Panc1 (cell line): ENCODE measurements at regions not wholly inside any gene's neighbourhood (a gene's known extent, or its start where the extent isn't known, plus 50 kb on each side); places are given as distances from the start of the nearest gene placed in this dataset.

Experiments
- ATAC-seq: fragments of 200-7000 bp; cut with Tn5 transposase; 2 replicates; pipeline ENCODE4 v1.9.1; 2020; ENCODE audit warnings: mild to moderate bottlenecking, moderate library complexity
- BruUV-seq: library from RNA; stranded (reverse); fragments of 400-500 nt; replicated peaks from 2 replicates; lab custom pipeline; 2021; lab: Mats Ljungman, UMichigan
- CTCF ChIA-PET: fragments of 300-600 bp; sonication (Branson Sonifier 250); formaldehyde crosslinking; loops from one replicate; lab custom pipeline; 2022; ENCODE audit warnings: antibody characterized with exemption; lab: Charles Lee
- POLR2A ChIA-PET: fragments of 300-600 bp; sonication (Branson Sonifier 250); formaldehyde crosslinking; loops from one replicate; lab custom pipeline; 2022; ENCODE audit warnings: antibody characterized with exemption; lab: Charles Lee
- DNase-seq: peaks from one replicate; pipeline ENCODE4 v3.0.0-alpha.2; 2010; ENCODE audit warnings: low read depth, low spot score
- H3K27ac ChIP-seq: 2 replicates; pipeline ENCODE4 v1.5.1; 2011; ENCODE audit warnings: mild to moderate bottlenecking, low read length, inconsistent platforms
- H3K27me3 ChIP-seq: fragments of 200-500 bp; sonication (Bioruptor generic); 2 replicates; pipeline ENCODE4 v1.6.0; 2014; ENCODE audit warnings: low read length, inconsistent platforms; ENCODE audit not compliant: control insufficient read depth, insufficient read depth
- H3K36me3 ChIP-seq: fragments of 200-500 bp; sonication (Bioruptor generic); 2 replicates; pipeline ENCODE4 v1.5.1; 2014; ENCODE audit warnings: inconsistent platforms, mild to moderate bottlenecking, low read length, moderate library complexity; ENCODE audit not compliant: control insufficient read depth, insufficient read depth
- H3K4me1 ChIP-seq: 2 replicates; pipeline ENCODE4 v1.5.1; 2011; ENCODE audit warnings: inconsistent platforms, mild to moderate bottlenecking, low read length, moderate library complexity; ENCODE audit not compliant: control insufficient read depth, insufficient read depth
- H3K4me3 ChIP-seq, 2 experiments: 2 replicates each; pipeline ENCODE4 v1.5.1; 2011 to 2012; ENCODE audit warnings: low read depth in 2 of 2, low read length in 2 of 2, mild to moderate bottlenecking in 2 of 2, inconsistent platforms in 1 of 2, moderate library complexity in 1 of 2
- H3K9me3 ChIP-seq: fragments of 200-500 bp; sonication (Bioruptor generic); 2 replicates; pipeline ENCODE4 v1.5.1; 2014; ENCODE audit warnings: low read depth, mild to moderate bottlenecking, inconsistent platforms, low read length, moderate library complexity; ENCODE audit not compliant: control insufficient read depth, insufficient read depth
- POLR2AphosphoS5 ChIP-seq: IDR thresholded peaks from 2 replicates; pipeline ENCODE4 v1.6.1; 2012; ENCODE audit warnings: mild to moderate bottlenecking, low read depth, low read length, moderate library complexity
- SIN3A ChIP-seq: IDR thresholded peaks from 2 replicates; pipeline ENCODE4 v1.6.1; 2012; ENCODE audit warnings: low read depth, mild to moderate bottlenecking, low read length, moderate library complexity, borderline replicate concordance; ENCODE audit not compliant: insufficient read depth
- TCF7L2 ChIP-seq: IDR thresholded peaks from 2 replicates; pipeline ENCODE4 v1.6.1; 2011; ENCODE audit warnings: mild to moderate bottlenecking, low read depth, low read length, inconsistent platforms
- in situ Hi-C: cut with HindIII; loops from 2 replicates; pipeline ENCODE4 v1.10.0; 2016; ENCODE audit warnings: low sequenced_read_pairs, low pct_unique_long_range_greater_than_20kb
- intact Hi-C: fragments of 100-400 bp; cut with micrococcal nuclease; formaldehyde crosslinking; loops from one replicate; pipeline ENCODE4 v1.10.0; 2022; ENCODE audit not compliant: unreplicated experiment
- TF ChIP-seq, protein P1 (sequence below), 2 experiments: IDR thresholded peaks; 2 replicates each; pipeline ENCODE4 v1.6.1; 2011 to 2012; ENCODE audit warnings: low read depth in 2 of 2, control low read depth in 1 of 2, low read length in 1 of 2, mild to moderate bottlenecking in 1 of 2, moderate library complexity in 1 of 2; ENCODE audit not compliant: insufficient read depth in 1 of 2
- TF ChIP-seq, protein P2 (sequence below): fragments of 450-650 bp; IDR thresholded peaks from 2 replicates; pipeline ENCODE4 v1.5.1; 2017; ENCODE audit warnings: mild to moderate bottlenecking

DNA sequence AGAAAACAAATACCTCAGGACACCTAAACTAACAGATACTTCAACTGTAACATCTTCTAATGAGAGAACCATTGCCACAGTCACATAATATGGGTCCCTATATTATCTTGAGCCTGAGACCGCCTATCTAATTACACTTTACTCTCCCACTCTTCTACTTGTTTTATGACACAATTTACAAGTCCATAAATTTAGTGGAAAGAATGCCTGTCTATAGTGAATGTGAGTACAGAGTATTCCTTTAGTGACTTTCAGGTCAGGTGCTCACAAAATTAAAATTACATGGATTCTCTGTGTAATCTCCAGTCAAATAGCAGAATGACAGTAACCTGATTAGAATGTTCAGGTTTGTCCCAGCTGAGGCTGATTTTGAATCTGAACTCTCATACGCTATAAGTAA, 624.1 kb downstream of the PKHD1 start:
- no peaks in the 10 kb centered on the region for H3K27me3 ChIP-seq
- CTCF ChIA-PET, result no interaction called here
- TF ChIP-seq TCF7L2 (no peak), POLR2AphosphoS5 (no peak), SIN3A (no peak)
- TF ChIP-seq, protein P1, sequence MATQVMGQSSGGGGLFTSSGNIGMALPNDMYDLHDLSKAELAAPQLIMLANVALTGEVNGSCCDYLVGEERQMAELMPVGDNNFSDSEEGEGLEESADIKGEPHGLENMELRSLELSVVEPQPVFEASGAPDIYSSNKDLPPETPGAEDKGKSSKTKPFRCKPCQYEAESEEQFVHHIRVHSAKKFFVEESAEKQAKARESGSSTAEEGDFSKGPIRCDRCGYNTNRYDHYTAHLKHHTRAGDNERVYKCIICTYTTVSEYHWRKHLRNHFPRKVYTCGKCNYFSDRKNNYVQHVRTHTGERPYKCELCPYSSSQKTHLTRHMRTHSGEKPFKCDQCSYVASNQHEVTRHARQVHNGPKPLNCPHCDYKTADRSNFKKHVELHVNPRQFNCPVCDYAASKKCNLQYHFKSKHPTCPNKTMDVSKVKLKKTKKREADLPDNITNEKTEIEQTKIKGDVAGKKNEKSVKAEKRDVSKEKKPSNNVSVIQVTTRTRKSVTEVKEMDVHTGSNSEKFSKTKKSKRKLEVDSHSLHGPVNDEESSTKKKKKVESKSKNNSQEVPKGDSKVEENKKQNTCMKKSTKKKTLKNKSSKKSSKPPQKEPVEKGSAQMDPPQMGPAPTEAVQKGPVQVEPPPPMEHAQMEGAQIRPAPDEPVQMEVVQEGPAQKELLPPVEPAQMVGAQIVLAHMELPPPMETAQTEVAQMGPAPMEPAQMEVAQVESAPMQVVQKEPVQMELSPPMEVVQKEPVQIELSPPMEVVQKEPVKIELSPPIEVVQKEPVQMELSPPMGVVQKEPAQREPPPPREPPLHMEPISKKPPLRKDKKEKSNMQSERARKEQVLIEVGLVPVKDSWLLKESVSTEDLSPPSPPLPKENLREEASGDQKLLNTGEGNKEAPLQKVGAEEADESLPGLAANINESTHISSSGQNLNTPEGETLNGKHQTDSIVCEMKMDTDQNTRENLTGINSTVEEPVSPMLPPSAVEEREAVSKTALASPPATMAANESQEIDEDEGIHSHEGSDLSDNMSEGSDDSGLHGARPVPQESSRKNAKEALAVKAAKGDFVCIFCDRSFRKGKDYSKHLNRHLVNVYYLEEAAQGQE (IDR thresholded peaks at IDR 0.05; ENCODE audit: insufficient read depth in 1 of 2, low read depth in 2 of 2, low read length in 1 of 2), result no peak
- TF ChIP-seq, protein P2, sequence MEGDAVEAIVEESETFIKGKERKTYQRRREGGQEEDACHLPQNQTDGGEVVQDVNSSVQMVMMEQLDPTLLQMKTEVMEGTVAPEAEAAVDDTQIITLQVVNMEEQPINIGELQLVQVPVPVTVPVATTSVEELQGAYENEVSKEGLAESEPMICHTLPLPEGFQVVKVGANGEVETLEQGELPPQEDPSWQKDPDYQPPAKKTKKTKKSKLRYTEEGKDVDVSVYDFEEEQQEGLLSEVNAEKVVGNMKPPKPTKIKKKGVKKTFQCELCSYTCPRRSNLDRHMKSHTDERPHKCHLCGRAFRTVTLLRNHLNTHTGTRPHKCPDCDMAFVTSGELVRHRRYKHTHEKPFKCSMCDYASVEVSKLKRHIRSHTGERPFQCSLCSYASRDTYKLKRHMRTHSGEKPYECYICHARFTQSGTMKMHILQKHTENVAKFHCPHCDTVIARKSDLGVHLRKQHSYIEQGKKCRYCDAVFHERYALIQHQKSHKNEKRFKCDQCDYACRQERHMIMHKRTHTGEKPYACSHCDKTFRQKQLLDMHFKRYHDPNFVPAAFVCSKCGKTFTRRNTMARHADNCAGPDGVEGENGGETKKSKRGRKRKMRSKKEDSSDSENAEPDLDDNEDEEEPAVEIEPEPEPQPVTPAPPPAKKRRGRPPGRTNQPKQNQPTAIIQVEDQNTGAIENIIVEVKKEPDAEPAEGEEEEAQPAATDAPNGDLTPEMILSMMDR, result no peak
- H3K9me3 ChIP-seq, result no peaks in the 10 kb centered on the region
- no peak overlapping the region for H3K27ac ChIP-seq
- POLR2A ChIA-PET, result no interaction called here
- no peaks in the 10 kb centered on the region; the same call in 1 of the 2 replicates for H3K36me3 ChIP-seq
- BruUV-seq, result no TSS peak
- intact Hi-C loops (no loop called here), in situ Hi-C loops (no loop called here)
- H3K4me3 ChIP-seq, result no peak overlapping the region
- ATAC-seq (no peak), DNase-seq (no peak)
- no peaks in the 10 kb centered on the region for H3K4me1 ChIP-seq

DNA sequence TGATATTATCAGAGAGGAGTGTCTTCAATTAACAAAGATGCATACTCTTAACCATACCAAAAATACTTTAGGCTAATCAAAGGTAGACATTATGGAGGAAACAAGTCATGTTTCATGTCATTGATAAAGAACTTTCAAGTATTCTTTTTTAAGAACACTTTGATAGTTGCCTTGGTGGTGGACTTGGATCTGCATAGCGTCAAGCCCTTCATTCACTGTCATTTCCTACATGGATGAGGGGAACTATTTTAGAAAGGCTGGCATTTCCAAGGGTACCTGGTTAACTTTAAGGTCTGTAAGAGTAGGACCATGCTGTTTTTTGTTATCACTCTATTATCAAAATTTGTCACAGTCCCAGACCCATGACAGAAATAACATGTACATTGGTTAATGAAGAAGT, 622.5 kb downstream of the PKHD1 start:
- ChIA-PET CTCF (no interaction called here), POLR2A (no interaction called here)
- Histone ChIP-seq H3K9me3 (no peaks in the 10 kb centered on the region), H3K4me3 (no peak overlapping the region), H3K4me1 (no peaks in the 10 kb centered on the region), H3K27me3 (no peaks in the 10 kb centered on the region), H3K27ac (no peak overlapping the region), H3K36me3 (no peaks in the 10 kb centered on the region; the same call in 1 of the 2 replicates)
- BruUV-seq, result no TSS peak
- DNase-seq (no peak), ATAC-seq (no peak)
- intact Hi-C loops, result no loop called here
- in situ Hi-C loops, result no loop called here
- TF ChIP-seq TCF7L2 (no peak), POLR2AphosphoS5 (no peak), SIN3A (no peak)
- TF ChIP-seq, protein P1 (IDR thresholded peaks at IDR 0.05; ENCODE audit: insufficient read depth in 1 of 2, low read depth in 2 of 2, low read length in 1 of 2), result no peak
- TF ChIP-seq, protein P2, result no peak
